Neural cell (in vitro differentiated cells): ENCODE measurements at regions not wholly inside any gene's neighbourhood (a gene's known extent, or its start where the extent isn't known, plus 50 kb on each side); places are given as distances from the start of the nearest gene placed in this dataset.

Experiments
- CTCF ChIP-seq: fragments of 450-650 bp; IDR thresholded peaks from 2 replicates; pipeline ENCODE4 v1.5.1; 2014; ENCODE audit warnings: antibody characterized with exemption, mild to moderate bottlenecking, moderate library complexity; ENCODE audit not compliant: poor library complexity, severe bottlenecking
- RAD21 ChIP-seq: fragments of 450-650 bp; conservative IDR thresholded peaks from 2 replicates; pipeline ENCODE4 v1.6.1; 2014; ENCODE audit warnings: antibody characterized with exemption, mild to moderate bottlenecking, moderate library complexity

GRCh38 chr18:34283506-34283905 lies 58.8 kb upstream of the NOL4 start:
- no peak for TF ChIP-seq CTCF
- TF ChIP-seq RAD21 = no peak
